HL-60 (cell line): ENCODE measurements at regions not wholly inside any gene's neighbourhood (a gene's known extent, or its start where the extent isn't known, plus 50 kb on each side); places are given as distances from the start of the nearest gene placed in this dataset.

Experiments
- DNase-seq, 2 experiments: peaks; one replicate each; pipeline ENCODE4 v3.0.0-alpha.2; 2010 to 2020; ENCODE audit warnings: low read depth in 1 of 2, low spot score in 1 of 2
- H3K27ac ChIP-seq: fragments of 250-450 bp; sonication (Bioruptor Pico); replicated peaks from 2 replicates; pipeline ENCODE4 v1.5.1; 2020; ENCODE audit warnings: mild to moderate bottlenecking, moderate library complexity
- H3K27me3 ChIP-seq: fragments of 250-450 bp; sonication (Bioruptor Pico); 2 replicates; pipeline ENCODE4 v1.5.1; 2021; ENCODE audit warnings: mild to moderate bottlenecking, moderate library complexity; ENCODE audit not compliant: insufficient read depth, poor library complexity, severe bottlenecking
- H3K4me3 ChIP-seq: replicated peaks from 2 replicates; pipeline ENCODE4 v1.5.1; 2011; ENCODE audit warnings: mild to moderate bottlenecking, control low read depth, low read length; ENCODE audit not compliant: insufficient read depth
- GABPA ChIP-seq: IDR thresholded peaks from 2 replicates; pipeline ENCODE4 v1.6.1; 2012; ENCODE audit warnings: low read depth
- POLR2AphosphoS5 ChIP-seq: IDR thresholded peaks from 2 replicates; pipeline ENCODE4 v1.6.1; 2012; ENCODE audit warnings: low read depth
- SPI1 ChIP-seq: IDR thresholded peaks from 2 replicates; pipeline ENCODE4 v1.6.1; 2012; ENCODE audit warnings: low read depth, mild to moderate bottlenecking, borderline replicate concordance
- TF ChIP-seq, protein P1 (sequence below): IDR thresholded peaks from 2 replicates; pipeline ENCODE4 v1.6.1; 2012; ENCODE audit warnings: low read depth; ENCODE audit not compliant: insufficient replicate concordance
- TF ChIP-seq, protein P2 (sequence below): IDR thresholded peaks from one replicate; pipeline ENCODE4 v1.5.1; 2011; ENCODE audit warnings: low read length, control low read depth, inconsistent platforms; ENCODE audit not compliant: insufficient read depth

DNA sequence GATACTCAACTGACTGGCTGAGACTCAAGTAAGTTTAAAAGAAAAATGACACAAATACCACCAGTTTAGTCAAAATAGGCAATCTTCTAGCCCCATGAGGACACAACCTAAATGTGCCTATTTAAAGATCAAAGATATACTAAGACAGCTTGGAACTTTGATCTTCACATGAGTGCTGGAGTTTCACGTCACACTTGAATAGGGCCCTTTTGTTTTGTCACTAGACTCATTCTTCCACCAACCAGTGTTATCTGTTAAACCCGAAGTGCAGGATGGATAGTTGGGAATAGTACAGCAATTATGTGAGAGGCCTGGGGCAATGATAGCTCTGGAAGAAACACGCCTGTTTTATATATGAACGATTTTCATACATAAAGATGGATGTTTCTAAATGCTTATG, 792.8 kb upstream of the NUDT12 start:
- no peak overlapping the region for H3K4me3 ChIP-seq
- DNase-seq = no peak
- TF ChIP-seq, protein P1, sequence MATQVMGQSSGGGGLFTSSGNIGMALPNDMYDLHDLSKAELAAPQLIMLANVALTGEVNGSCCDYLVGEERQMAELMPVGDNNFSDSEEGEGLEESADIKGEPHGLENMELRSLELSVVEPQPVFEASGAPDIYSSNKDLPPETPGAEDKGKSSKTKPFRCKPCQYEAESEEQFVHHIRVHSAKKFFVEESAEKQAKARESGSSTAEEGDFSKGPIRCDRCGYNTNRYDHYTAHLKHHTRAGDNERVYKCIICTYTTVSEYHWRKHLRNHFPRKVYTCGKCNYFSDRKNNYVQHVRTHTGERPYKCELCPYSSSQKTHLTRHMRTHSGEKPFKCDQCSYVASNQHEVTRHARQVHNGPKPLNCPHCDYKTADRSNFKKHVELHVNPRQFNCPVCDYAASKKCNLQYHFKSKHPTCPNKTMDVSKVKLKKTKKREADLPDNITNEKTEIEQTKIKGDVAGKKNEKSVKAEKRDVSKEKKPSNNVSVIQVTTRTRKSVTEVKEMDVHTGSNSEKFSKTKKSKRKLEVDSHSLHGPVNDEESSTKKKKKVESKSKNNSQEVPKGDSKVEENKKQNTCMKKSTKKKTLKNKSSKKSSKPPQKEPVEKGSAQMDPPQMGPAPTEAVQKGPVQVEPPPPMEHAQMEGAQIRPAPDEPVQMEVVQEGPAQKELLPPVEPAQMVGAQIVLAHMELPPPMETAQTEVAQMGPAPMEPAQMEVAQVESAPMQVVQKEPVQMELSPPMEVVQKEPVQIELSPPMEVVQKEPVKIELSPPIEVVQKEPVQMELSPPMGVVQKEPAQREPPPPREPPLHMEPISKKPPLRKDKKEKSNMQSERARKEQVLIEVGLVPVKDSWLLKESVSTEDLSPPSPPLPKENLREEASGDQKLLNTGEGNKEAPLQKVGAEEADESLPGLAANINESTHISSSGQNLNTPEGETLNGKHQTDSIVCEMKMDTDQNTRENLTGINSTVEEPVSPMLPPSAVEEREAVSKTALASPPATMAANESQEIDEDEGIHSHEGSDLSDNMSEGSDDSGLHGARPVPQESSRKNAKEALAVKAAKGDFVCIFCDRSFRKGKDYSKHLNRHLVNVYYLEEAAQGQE = no peak
- TF ChIP-seq GABPA (no peak), SPI1 (no peak), POLR2AphosphoS5 (no peak)
- TF ChIP-seq, protein P2, sequence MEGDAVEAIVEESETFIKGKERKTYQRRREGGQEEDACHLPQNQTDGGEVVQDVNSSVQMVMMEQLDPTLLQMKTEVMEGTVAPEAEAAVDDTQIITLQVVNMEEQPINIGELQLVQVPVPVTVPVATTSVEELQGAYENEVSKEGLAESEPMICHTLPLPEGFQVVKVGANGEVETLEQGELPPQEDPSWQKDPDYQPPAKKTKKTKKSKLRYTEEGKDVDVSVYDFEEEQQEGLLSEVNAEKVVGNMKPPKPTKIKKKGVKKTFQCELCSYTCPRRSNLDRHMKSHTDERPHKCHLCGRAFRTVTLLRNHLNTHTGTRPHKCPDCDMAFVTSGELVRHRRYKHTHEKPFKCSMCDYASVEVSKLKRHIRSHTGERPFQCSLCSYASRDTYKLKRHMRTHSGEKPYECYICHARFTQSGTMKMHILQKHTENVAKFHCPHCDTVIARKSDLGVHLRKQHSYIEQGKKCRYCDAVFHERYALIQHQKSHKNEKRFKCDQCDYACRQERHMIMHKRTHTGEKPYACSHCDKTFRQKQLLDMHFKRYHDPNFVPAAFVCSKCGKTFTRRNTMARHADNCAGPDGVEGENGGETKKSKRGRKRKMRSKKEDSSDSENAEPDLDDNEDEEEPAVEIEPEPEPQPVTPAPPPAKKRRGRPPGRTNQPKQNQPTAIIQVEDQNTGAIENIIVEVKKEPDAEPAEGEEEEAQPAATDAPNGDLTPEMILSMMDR = no peak
- H3K27me3 ChIP-seq = no peaks in the 10 kb centered on the region
- no peak overlapping the region for H3K27ac ChIP-seq

GRCh38 chr5:104353371-104353770, 790.8 kb upstream of the NUDT12 start:
- Histone ChIP-seq H3K27me3 (no peaks in the 10 kb centered on the region), H3K27ac (no peak overlapping the region), H3K4me3 (no peak overlapping the region)
- no peak for DNase-seq
- TF ChIP-seq POLR2AphosphoS5 (no peak), SPI1 (no peak), GABPA (no peak)
- TF ChIP-seq, protein P2 = no peak
- TF ChIP-seq, protein P1 = no peak

GRCh38 chr5:104352954-104353353, 790.4 kb upstream of the NUDT12 start:
- TF ChIP-seq GABPA (no peak), POLR2AphosphoS5 (no peak), SPI1 (no peak)
- TF ChIP-seq, protein P2 = no peak
- TF ChIP-seq, protein P1 = no peak
- DNase-seq = no peak
- Histone ChIP-seq H3K27me3 (no peaks in the 10 kb centered on the region), H3K27ac (no peak overlapping the region), H3K4me3 (no peak overlapping the region)
